NCI-H146 treated with DMSO at 0.1 percent for 48 hours (cell line): ENCODE measurements at regions not wholly inside any gene's neighbourhood (a gene's known extent, or its start where the extent isn't known, plus 50 kb on each side); places are given as distances from the start of the nearest gene placed in this dataset.
"Not testable (repeated sequence)": the region's sequence is repeated elsewhere in the genome, so short reads cannot be mapped to it uniquely, and the experiment has no call there.

Source experiments
- DNase-seq: peaks from one replicate; lab custom pipeline; 2025; ENCODE audit not compliant: unreplicated experiment; lab: John Stamatoyannopoulos, UW

DNA sequence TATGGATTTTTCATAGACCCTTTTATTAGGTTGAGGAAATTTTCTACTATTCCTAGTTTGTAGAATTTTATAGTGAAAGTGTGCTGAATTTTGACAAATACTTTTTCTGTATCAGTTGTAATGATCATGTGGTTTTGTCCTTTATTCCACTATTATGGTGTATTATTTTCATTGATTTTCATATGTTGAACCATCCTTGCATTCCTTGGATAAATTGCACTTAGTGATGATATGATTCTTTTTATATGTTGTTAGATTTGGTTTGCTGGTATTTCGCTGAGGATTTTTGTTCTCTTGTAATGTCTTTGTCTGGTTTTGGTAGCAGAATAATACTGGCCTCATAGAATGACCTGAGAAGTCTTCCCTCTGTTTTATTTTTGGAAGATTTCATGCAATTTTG lies 140.6 kb upstream of the CDK6 start:
- no peak for DNase-seq

DNA sequence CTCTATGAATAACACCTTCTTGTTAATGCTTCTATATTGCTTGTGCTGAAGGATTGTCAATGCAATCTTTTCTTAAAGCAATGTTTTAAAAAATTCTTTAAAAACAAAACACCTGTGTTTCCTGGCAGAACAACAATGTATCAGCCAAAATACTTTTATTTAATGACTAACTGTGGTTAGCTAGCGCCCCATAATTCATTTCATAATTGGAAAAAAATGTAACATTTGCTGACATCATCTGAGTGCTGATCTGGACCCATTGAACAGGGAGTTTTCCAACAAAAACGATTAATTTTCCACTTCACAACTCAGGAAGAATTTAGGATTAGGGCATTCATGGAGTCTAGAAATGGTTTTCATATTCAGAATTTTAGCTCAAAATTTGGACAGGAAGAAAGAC lies 137.6 kb upstream of the CDK6 start:
- no peak for DNase-seq

- DNase-seq, result no peak
Measured at GRCh38 chr7:92973293-92973731, 136.9 kb upstream of the CDK6 start.

- DNase-seq, result no peak
Measured at GRCh38 chr7:92972441-92972840, 136.1 kb upstream of the CDK6 start.

DNA sequence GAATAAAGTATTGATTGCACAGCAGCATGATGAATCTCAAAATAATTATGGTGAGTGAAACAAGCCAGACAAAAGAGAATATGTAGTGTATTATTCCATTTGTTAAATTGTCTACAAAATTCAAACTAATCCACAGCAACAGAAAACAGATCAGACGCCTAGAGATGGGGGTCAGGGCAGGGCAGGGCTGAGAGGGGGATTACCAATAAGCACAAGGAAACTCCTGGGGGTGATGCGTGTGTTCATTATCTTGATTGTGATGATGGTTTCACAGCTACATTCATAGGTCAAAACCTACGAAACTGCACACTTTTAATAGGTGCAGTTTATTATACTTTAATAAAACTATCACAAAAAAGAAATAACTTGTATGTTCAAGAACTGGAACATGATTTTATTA lies 132.7 kb upstream of the CDK6 start:
- DNase-seq, result no peak

DNA sequence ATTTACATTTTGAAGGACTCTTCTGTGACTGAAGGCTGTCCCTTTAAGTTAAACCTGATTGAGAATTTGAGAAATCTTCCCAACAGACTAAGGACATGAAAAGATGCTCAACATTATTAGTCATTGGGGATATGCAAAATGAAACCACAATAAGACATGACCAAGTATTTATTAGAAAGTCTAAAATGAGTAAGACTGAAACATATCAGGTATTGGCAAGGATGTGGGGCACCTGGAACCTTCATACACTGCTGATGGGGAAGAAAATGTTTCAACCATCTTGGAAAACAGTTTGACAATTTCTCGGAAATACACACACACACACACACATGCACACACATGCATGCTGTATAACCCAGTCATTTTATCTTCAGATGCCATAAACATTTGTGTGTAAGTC lies 132.1 kb upstream of the CDK6 start:
- DNase-seq, result no peak

- no peak for DNase-seq
Measured at GRCh38 chr7:92967238-92967637, 130.9 kb upstream of the CDK6 start.

- DNase-seq, result no peak
Measured at GRCh38 chr7:92964141-92964540, 127.8 kb upstream of the CDK6 start.

- no peak for DNase-seq
Measured at GRCh38 chr7:92963566-92963965, 127.2 kb upstream of the CDK6 start.

GRCh38 chr7:92961961-92962360 lies 125.6 kb upstream of the CDK6 start:
- no peak for DNase-seq

DNA sequence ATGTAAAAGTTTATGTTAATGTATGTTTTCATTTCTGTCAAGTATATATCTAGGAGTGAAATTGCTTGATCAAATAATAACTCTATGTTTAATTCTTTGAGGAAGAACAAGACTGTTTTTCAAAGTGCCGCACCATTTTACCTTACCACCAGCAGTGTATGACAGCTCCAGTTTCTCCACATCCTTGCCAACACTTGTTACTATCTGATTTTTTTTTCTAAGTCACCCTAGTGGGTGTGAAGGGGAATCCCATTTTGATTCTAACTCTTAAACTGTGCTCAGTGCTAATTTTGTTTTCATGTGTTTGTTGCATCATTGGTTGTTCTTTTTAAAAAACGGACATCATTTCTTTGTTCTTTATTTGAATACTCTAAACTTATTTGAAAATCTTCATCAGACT lies 120.2 kb upstream of the CDK6 start:
- no peak for DNase-seq

DNA sequence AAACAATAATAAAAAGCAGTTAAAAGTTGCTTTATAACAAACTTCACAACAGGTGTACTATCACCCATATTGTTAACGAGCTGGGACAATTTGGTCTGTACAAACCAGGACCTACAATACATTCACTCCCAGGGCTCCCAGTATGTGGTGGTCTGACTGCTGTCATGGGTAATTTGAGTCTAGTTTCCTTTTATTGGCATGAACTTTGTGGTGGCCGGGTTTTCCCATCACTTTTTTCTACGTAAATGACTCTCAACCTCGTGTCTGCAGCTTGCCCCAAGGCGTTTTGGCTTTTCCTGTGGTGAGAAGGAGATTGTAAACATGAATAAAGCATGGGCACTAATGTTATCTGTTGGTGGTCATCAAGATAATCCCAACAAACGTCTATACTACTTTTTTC lies 118.7 kb upstream of the CDK6 start:
- DNase-seq, result no peak

DNA sequence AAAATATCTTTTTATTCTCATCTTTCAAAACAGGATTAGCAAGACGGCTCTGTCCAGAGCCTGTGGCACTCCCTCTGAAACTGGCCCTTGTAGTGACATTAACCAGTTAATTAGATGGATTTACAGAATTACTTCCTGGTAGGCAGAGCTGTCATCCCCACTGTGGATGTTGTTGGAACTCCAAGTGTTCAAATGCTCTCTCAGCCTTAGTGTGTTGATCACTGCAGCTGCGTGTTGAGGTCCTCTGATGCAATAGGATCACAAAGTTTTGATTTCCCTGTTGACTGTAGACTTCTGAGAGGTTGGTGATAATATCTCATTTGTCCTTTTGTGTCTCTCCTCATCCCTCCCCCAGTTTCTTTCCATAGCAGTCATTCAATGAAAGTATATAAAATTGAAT lies 117.3 kb upstream of the CDK6 start:
- no peak for DNase-seq

- no peak for DNase-seq
Measured at GRCh38 chr7:92949748-92950147, 113.4 kb upstream of the CDK6 start.

DNA sequence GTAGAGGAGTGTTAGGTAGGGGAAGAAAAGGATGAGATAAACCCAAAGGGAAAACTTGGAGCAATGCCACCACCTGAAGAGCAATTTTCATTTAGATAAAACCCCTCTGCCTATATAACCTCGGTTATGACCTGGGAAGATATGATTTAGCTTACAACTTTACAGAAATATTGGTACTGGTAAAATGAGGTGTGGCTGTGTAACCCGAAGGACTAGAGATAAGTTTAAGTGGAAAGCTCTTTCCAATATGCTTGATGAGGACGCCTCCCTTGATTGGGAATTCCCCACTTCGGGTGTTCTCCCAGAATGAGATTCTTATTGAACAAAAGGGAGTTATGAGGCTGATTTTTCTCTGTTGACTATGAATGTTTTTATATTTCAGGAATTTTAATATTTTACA lies 109.5 kb upstream of the CDK6 start:
- DNase-seq, result no peak

GRCh38 chr7:92944633-92945032 lies 108.3 kb upstream of the CDK6 start:
- DNase-seq, result no peak

GRCh38 chr7:92942706-92943105 lies 106.3 kb upstream of the CDK6 start:
- DNase-seq, result not testable (repeated sequence)

DNA sequence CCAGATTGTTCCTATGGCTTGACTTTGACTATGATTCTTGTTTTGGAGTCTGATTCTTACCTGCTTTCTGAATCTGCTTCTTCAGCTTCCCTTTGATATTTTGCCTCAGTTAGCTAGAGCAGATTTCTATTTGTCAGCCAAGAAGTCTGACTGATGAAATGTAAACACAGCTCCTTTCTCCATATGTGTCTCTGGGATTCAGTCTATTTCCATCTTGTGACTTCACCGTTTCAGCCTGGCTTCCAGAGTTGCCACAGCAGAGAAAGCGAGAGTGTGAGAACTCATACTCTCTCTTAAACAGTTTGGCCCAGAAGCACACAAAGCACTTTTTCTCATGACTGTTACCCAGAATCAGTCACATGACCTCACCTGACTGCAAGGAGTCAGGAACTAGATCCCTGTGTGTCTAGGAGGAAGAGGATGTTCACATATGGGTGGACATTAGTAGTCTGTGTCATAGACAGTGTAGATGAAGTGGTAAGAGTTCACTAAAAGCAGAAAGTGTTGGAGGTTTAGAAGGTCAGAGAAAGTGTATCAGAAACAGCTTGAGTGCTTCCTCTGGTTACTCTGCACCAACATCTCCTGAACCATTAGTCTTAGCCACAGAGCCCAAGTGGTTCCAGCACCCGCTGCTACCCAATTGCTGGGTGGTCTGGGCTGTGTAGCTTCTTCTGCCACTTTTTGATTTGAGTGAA lies 103.4 kb upstream of the CDK6 start:
- no peak for DNase-seq

DNA sequence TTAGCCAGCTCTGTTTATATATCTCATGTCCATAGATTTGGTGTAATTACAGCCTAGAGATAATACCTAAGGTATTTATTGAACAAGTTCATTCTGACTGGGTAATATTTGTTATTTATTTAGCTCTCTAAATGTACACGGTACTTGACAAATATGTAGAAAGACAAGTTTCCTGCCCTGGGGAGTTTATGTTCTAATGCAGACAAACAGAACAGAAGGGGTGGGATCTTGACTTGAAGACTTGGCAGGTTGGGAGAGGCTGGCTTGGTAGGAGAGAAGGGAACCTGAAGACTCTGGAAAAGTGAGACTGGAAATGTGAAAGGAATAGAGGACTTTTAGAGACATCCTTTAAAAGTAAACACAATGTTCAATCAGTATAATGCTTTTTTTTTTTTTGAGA lies 97.7 kb upstream of the CDK6 start:
- DNase-seq, result no peak

DNA sequence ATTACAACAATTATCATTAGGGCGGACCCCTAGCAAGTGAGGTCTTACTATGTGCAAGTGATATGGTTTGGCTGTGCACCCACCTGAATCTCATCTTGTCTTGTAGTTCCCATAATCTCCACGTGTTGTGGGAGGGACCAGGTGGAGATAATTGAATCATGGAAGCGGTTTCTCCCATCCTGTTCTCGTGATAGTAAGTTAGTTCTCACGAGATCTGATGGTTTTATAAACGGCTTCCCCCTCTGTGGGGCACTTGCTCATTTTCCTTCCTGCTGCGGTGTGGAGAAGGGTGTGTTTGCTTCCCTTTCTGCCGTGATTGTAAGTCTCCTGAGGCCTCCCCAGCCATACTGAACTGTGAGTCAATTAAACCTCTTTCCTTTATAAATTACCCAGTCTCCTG lies 96.1 kb upstream of the CDK6 start:
- DNase-seq, result no peak

DNA sequence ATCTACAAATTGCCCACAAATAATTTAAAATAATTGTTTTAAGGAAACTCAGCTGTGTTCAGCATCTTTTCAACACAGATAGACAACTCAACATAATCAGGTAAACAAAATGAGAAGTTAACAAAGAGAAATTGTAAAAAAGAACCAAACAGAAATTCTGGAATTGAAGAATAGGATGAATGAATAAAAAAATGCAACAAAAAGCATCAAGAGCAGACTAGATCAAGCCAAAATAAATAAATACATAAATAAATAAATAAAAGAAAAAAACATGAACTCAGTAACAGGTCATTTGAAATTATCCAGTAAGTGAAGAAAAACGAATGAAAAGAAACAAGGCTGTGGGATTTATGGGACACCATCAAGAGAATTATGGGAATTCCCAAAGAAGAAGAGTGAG lies 94.0 kb upstream of the CDK6 start:
- no peak for DNase-seq

GRCh38 chr7:92926697-92927044 lies 90.3 kb upstream of the CDK6 start:
- DNase-seq, result no peak

DNA sequence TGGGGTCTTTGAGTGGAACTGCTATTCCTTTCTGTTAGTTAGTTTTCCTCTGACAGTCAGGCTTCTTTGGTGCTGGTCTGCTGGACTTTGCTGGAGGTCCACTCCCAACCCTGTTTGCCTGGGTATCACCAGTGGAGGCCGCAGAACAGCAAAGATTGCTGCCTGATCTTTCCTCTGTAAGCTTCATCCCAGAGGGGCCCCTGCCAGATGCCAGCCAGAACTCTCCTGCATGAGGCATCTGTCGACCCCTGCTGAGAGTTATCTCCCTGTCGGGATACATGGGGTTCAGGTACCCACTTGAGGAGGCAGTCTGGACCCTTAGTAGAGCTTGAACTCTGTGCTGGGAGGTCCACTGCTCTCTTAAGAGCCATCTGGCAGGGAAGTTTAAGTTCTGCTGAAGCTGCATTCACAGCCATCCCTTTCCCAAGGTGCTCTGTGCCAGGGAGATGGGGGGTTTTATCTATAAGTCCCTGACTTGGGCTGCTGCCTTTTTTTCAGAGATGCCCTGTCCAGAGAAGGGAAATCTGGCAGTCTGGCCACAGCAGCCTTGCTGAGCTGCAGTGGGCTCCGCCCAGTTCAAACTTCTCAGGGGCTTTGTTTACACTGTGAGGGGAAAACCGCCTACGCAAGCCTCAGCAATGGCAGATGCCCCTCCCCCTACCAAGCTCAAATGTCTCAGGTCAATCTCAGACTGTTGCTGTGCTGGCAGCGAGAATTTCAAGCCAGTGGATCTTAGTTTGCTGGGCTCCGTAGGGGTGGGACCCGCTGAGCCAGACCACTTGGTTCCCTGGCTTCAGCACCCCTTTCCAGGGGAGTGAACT lies 89.7 kb upstream of the CDK6 start:
- no peak for DNase-seq
